ENCODE measurements at regions not wholly inside any gene's neighbourhood (a gene's known extent, or its start where the extent isn't known, plus 50 kb on each side); places are given as distances from the start of the nearest gene placed in this dataset.

DNA sequence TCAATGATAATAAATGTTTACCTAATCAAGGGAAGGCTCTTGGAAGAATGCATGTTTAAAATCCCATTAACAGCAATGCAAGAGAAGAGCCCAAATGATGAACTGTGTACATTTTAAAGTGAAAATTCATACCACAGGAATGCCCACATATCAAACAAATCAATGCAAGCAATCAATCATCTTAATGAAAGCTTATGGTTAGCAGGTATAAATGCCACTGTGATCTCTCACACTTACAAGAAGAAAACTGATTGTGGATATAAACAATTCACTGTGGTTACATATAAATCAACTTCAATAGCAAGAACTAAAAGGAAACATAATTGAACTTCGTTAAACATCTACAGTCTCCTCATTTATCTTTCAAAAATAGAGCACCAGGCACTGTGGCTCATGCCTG lies 161.0 kb upstream of the RORB start:
- DNase-seq (ENCODE audit: low spot score) = no peak
- Histone ChIP-seq H3K4me3 (no peak overlapping the region), H2AFZ (no peak overlapping the region), H4K20me1 (replicated peaks; ENCODE audit: insufficient read depth) (no peaks in the 10 kb centered on the region), H3K4me1 (ENCODE audit: insufficient read depth) (peaks cover 8% of the 10 kb centered on the region; the same call in 1 of the 2 replicates), H3K9me2 (ENCODE audit: insufficient read depth) (no peaks in the 10 kb centered on the region), H3F3A (replicated peaks; ENCODE audit: low read depth) (no peaks in the 10 kb centered on the region), H3K27ac (ENCODE audit: low read depth) (no peak overlapping the region), H3K79me2 (replicated peaks; ENCODE audit: insufficient read depth) (no peaks in the 10 kb centered on the region), H3K4me2 (no peak overlapping the region), H3K27me3 (ENCODE audit: insufficient read depth) (no peaks in the 10 kb centered on the region), H3K36me3 (ENCODE audit: insufficient read depth) (no peaks in the 10 kb centered on the region)
- peaks cover 15% of the 10 kb centered on the region; the same call in 2 of the 3 replicates for H3K4me1 Mint-ChIP-seq
- H3K27ac Mint-ChIP-seq = no peak overlapping the region
- ATAC-seq = no peak
- peaks cover 2% of the 10 kb centered on the region for H3K27me3 Mint-ChIP-seq (ENCODE audit: insufficient read depth, low read depth, poor library complexity)
- TF ChIP-seq CTCF (conservative IDR thresholded peaks at IDR 0.05; ENCODE audit: low read depth in 2 of 2) = no peak
- no peak for TF ChIP-seq POLR2AphosphoS5 (IDR thresholded peaks at IDR 0.05; ENCODE audit: low read depth)
- TF ChIP-seq NANOG (IDR thresholded peaks at IDR 0.05; ENCODE audit: borderline replicate concordance) = no peak
- no peak for TF ChIP-seq EZH2phosphoT487 (IDR thresholded peaks at IDR 0.05; ENCODE audit: unreplicated experiment)
- TF ChIP-seq ZNF114 (CRISPR knock-in tag; IDR thresholded peaks at IDR 0.05) = no peak
- no peak for TF ChIP-seq CREB1 (CRISPR knock-in tag; IDR thresholded peaks at IDR 0.05; ENCODE audit: low read depth)
- TF ChIP-seq ZNF331 (CRISPR knock-in tag; IDR thresholded peaks at IDR 0.05; ENCODE audit: low read depth) = no peak
- no peak overlapping the region for H3K4me3 Mint-ChIP-seq
- peaks cover 4% of the 10 kb centered on the region; the same call in 1 of the 3 replicates for H3K9me3 Mint-ChIP-seq
- H3K36me3 Mint-ChIP-seq (ENCODE audit: low read depth) = no peaks in the 10 kb centered on the region

GRCh38 chr9:74348777-74349176 lies 148.4 kb upstream of the RORB start:
- Mint-ChIP-seq H3K27ac (no peak overlapping the region), H3K36me3 (ENCODE audit: low read depth) (no peaks in the 10 kb centered on the region), H3K27me3 (ENCODE audit: insufficient read depth, low read depth, poor library complexity) (peaks cover 5% of the 10 kb centered on the region), H3K4me1 (no peaks in the 10 kb centered on the region), H3K4me3 (no peak overlapping the region), H3K9me3 (peaks cover 5% of the 10 kb centered on the region; the same call in 1 of the 3 replicates)
- Histone ChIP-seq H3K4me3 (no peak overlapping the region), H2AFZ (no peak overlapping the region), H4K20me1 (replicated peaks; ENCODE audit: insufficient read depth) (no peaks in the 10 kb centered on the region), H3K36me3 (ENCODE audit: insufficient read depth) (no peaks in the 10 kb centered on the region), H3K4me2 (no peak overlapping the region), H3K27ac (ENCODE audit: low read depth) (no peak overlapping the region), H3K27me3 (ENCODE audit: insufficient read depth) (no peaks in the 10 kb centered on the region), H3K9me2 (ENCODE audit: insufficient read depth) (no peaks in the 10 kb centered on the region), H3K4me1 (ENCODE audit: insufficient read depth) (no peaks in the 10 kb centered on the region), H3K79me2 (replicated peaks; ENCODE audit: insufficient read depth) (no peaks in the 10 kb centered on the region), H3F3A (replicated peaks; ENCODE audit: low read depth) (no peaks in the 10 kb centered on the region)
- DNase-seq (ENCODE audit: low spot score) (no peak), ATAC-seq (no peak)
- TF ChIP-seq NANOG (IDR thresholded peaks at IDR 0.05; ENCODE audit: borderline replicate concordance) = no peak
- TF ChIP-seq, protein P1, sequence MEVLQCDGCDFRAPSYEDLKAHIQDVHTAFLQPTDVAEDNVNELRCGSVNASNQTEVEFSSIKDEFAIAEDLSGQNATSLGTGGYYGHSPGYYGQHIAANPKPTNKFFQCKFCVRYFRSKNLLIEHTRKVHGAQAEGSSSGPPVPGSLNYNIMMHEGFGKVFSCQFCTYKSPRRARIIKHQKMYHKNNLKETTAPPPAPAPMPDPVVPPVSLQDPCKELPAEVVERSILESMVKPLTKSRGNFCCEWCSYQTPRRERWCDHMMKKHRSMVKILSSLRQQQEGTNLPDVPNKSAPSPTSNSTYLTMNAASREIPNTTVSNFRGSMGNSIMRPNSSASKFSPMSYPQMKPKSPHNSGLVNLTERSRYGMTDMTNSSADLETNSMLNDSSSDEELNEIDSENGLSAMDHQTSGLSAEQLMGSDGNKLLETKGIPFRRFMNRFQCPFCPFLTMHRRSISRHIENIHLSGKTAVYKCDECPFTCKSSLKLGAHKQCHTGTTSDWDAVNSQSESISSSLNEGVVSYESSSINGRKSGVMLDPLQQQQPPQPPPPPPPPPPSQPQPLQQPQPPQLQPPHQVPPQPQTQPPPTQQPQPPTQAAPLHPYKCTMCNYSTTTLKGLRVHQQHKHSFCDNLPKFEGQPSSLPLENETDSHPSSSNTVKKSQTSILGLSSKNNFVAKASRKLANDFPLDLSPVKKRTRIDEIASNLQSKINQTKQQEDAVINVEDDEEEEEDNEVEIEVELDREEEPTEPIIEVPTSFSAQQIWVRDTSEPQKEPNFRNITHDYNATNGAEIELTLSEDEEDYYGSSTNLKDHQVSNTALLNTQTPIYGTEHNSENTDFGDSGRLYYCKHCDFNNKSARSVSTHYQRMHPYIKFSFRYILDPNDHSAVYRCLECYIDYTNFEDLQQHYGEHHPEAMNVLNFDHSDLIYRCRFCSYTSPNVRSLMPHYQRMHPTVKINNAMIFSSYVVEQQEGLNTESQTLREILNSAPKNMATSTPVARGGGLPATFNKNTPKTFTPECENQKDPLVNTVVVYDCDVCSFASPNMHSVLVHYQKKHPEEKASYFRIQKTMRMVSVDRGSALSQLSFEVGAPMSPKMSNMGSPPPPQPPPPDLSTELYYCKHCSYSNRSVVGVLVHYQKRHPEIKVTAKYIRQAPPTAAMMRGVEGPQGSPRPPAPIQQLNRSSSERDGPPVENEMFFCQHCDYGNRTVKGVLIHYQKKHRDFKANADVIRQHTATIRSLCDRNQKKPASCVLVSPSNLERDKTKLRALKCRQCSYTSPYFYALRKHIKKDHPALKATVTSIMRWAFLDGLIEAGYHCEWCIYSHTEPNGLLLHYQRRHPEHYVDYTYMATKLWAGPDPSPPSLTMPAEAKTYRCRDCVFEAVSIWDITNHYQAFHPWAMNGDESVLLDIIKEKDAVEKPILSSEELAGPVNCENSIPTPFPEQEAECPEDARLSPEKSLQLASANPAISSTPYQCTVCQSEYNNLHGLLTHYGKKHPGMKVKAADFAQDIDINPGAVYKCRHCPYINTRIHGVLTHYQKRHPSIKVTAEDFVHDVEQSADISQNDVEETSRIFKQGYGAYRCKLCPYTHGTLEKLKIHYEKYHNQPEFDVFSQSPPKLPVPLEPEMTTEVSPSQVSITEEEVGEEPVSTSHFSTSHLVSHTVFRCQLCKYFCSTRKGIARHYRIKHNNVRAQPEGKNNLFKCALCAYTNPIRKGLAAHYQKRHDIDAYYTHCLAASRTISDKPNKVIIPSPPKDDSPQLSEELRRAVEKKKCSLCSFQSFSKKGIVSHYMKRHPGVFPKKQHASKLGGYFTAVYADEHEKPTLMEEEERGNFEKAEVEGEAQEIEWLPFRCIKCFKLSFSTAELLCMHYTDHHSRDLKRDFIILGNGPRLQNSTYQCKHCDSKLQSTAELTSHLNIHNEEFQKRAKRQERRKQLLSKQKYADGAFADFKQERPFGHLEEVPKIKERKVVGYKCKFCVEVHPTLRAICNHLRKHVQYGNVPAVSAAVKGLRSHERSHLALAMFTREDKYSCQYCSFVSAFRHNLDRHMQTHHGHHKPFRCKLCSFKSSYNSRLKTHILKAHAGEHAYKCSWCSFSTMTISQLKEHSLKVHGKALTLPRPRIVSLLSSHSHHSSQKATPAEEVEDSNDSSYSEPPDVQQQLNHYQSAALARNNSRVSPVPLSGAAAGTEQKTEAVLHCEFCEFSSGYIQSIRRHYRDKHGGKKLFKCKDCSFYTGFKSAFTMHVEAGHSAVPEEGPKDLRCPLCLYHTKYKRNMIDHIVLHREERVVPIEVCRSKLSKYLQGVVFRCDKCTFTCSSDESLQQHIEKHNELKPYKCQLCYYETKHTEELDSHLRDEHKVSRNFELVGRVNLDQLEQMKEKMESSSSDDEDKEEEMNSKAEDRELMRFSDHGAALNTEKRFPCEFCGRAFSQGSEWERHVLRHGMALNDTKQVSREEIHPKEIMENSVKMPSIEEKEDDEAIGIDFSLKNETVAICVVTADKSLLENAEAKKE (CRISPR knock-in tag; IDR thresholded peaks at IDR 0.05) = no peak
- TF ChIP-seq EZH2phosphoT487 (IDR thresholded peaks at IDR 0.05; ENCODE audit: unreplicated experiment) = no peak
- TF ChIP-seq ZNF331 (CRISPR knock-in tag; IDR thresholded peaks at IDR 0.05; ENCODE audit: low read depth) = no peak
- TF ChIP-seq EZH2 (IDR thresholded peaks at IDR 0.05; ENCODE audit: low read depth, unreplicated experiment) = no peak
- TF ChIP-seq POLR2AphosphoS5 (IDR thresholded peaks at IDR 0.05; ENCODE audit: low read depth) = no peak
- no peak for TF ChIP-seq REST (IDR thresholded peaks at IDR 0.05; ENCODE audit: unreplicated experiment)
- TF ChIP-seq CREB1 (CRISPR knock-in tag; IDR thresholded peaks at IDR 0.05; ENCODE audit: low read depth) = no peak
- TF ChIP-seq JUNB (IDR thresholded peaks at IDR 0.05; ENCODE audit: unreplicated experiment) = no peak
